Lower lobe of right lung (tissue), 2 donors: ENCODE measurements at regions not wholly inside any gene's neighbourhood (a gene's known extent, or its start where the extent isn't known, plus 50 kb on each side); places are given as distances from the start of the nearest gene placed in this dataset.

Source experiments
- ATAC-seq, 2 donors: fragments of 200-7000 bp; cut with Tn5 transposase; one replicate each; pipeline ENCODE4 v1.9.1; 2020 to 2022; ENCODE audit warnings: mild to moderate bottlenecking in 2 of 2, moderate library complexity in 2 of 2
- DNase-seq: peaks from one replicate; pipeline ENCODE4 v3.0.0-alpha.2; 2020
- H3K27ac ChIP-seq: fragments of 200-600 bp; one replicate; pipeline ENCODE4 v1.8.0; 2022
- H3K27me3 ChIP-seq: fragments of 200-600 bp; one replicate; pipeline ENCODE4 v1.8.0; 2022; ENCODE audit warnings: low read depth
- H3K36me3 ChIP-seq: fragments of 200-600 bp; one replicate; pipeline ENCODE4 v1.8.0; 2022; ENCODE audit warnings: mild to moderate bottlenecking
- H3K4me1 ChIP-seq: fragments of 200-600 bp; one replicate; pipeline ENCODE4 v1.8.0; 2022
- H3K4me3 ChIP-seq: fragments of 200-600 bp; one replicate; pipeline ENCODE4 v1.8.0; 2022; ENCODE audit warnings: mild to moderate bottlenecking
- H3K9me3 ChIP-seq: fragments of 200-600 bp; one replicate; pipeline ENCODE4 v1.8.0; 2022
- CTCF ChIP-seq: fragments of 200-600 bp; IDR thresholded peaks from one replicate; pipeline ENCODE4 v1.8.0; 2022; ENCODE audit warnings: antibody characterized with exemption, mild to moderate bottlenecking
- intact Hi-C: fragments of 100-400 bp; cut with DNase I; formaldehyde crosslinking; loops from one replicate; pipeline ENCODE4 v1.11.0; 2022
- donor health status: DM: no; HTN: yes; CAD: no; lungs with severe emphysema.

DNA sequence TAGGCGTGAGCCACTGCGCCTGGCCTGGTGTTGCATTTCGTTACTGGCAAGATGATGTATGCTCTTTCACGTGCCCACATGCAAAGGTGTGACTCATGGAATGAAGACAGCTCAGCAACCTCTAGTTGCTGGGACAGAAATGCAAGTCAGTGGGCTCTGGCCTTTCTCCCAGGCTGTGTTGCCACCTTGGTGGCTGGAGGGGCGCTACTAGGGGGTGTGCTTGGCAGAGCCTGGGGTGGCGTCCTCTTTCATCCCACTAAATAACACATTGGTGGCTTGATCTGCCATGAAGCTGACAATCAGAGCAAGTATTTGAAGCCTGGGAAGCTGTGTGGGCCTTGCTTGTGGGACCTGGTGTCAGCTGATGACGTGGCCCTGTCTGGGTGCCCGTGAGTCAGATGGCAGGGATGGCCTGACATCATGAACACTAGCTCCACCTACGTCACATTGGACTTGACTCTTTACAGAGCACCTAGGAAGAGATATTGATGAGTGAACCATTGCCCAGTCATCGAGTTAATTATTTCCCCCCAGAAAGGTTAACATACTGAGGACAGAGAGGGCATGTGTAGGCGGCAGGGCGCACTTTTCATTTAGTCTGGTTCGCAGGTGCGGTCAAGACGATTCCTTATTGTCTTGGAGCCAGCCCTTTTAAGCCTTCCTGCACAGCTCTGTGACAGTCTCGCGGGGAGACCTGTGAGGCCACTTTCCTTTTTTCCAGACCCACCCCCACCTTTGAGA lies 154.2 kb downstream of the TM9SF2 start:
- Histone ChIP-seq H3K4me3 (no peak overlapping the region), H3K4me1 (peaks cover 17% of the 10 kb centered on the region), H3K36me3 (no peaks in the 10 kb centered on the region), H3K9me3 (no peaks in the 10 kb centered on the region), H3K27ac (no peak overlapping the region), H3K27me3 (no peaks in the 10 kb centered on the region)
- ATAC-seq, result no peak
- TF ChIP-seq CTCF, result no peak
- DNase-seq, result no peak
- intact Hi-C loops, result loop anchor here (10.0 kb wide), 1 partner anchor 859 kb away; no protein-coding TSS in a partner anchor

- ATAC-seq, result no peak
- no peak overlapping the region for H3K4me3 ChIP-seq
- intact Hi-C loops, result loop anchor here (10.0 kb wide), 1 partner anchor 861 kb away; no protein-coding TSS in a partner anchor
- peaks cover 13% of the 10 kb centered on the region for H3K4me1 ChIP-seq
- no peak for TF ChIP-seq CTCF
- H3K9me3 ChIP-seq, result no peaks in the 10 kb centered on the region
- no peak for DNase-seq
- H3K27me3 ChIP-seq, result no peaks in the 10 kb centered on the region
- H3K27ac ChIP-seq, result no peak overlapping the region
- no peaks in the 10 kb centered on the region for H3K36me3 ChIP-seq
These were observed 152.8 kb downstream of the TM9SF2 start for GRCh38 chr13:99654076-99654475.

GRCh38 chr13:99653526-99653925 lies 152.3 kb downstream of the TM9SF2 start:
- Histone ChIP-seq H3K9me3 (no peaks in the 10 kb centered on the region), H3K27ac (no peak overlapping the region), H3K27me3 (no peaks in the 10 kb centered on the region), H3K36me3 (no peaks in the 10 kb centered on the region), H3K4me1 (peaks cover 9% of the 10 kb centered on the region), H3K4me3 (no peak overlapping the region)
- TF ChIP-seq CTCF, result no peak
- ATAC-seq (no peak), DNase-seq (no peak)
- intact Hi-C loops, result loop anchor here (10.0 kb wide), 1 partner anchor 861 kb away; no protein-coding TSS in a partner anchor

DNA sequence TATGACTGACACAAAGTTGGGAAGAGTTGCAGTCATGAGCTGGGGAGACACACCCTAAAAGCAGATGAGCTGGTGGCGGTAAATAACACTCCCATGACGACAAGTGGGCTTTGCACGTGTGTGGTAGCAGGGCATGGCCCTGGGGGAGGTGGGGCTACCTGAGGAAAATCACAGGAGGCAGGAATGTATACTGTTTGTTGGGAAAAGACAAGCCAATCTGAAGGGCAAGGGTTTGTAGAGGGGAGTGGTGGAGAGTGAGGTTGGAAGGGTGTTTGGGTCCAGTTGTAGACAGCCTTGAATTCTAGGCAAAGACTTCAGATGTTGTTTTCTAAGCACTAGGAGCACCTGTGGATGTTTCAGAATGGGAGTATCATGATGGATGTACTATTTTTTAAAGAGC lies 151.6 kb downstream of the TM9SF2 start:
- no peak overlapping the region for H3K4me3 ChIP-seq
- TF ChIP-seq CTCF, result no peak

DNA sequence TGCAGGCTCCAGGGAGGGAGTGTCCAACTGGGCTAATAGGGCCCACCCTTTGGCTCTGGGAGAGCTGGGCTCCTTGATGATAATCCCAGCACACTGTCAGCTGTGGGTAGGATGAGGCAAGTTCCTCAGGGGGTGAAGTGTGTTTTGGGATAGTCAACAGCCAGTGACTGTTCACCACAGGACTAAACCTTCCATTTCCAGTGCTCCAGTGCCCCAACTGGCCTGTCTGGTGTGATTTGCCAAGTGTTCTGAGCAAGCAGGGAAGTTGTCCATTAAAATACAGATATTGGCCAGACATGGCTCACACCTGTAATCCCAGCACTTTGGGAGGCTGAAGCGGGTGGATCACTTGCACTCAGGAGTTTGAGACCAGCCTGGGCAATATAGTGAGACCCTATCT lies 150.9 kb downstream of the TM9SF2 start:
- TF ChIP-seq CTCF, result no peak
- H3K27ac ChIP-seq, result no peak overlapping the region
- intact Hi-C loops, result loop anchor here (10.0 kb wide), 1 partner anchor 863 kb away; no protein-coding TSS in a partner anchor
- no peaks in the 10 kb centered on the region for H3K4me1 ChIP-seq
- H3K27me3 ChIP-seq, result no peaks in the 10 kb centered on the region
- ATAC-seq, result no peak
- no peaks in the 10 kb centered on the region for H3K9me3 ChIP-seq
- H3K4me3 ChIP-seq, result no peak overlapping the region
- no peaks in the 10 kb centered on the region for H3K36me3 ChIP-seq
- no peak for DNase-seq

More for the DNA sequence above, 151.6 kb downstream of the TM9SF2 start:
- H3K36me3 ChIP-seq, result no peaks in the 10 kb centered on the region
- no peak overlapping the region for H3K27ac ChIP-seq
- ATAC-seq, result no peak
- no peaks in the 10 kb centered on the region for H3K27me3 ChIP-seq
- H3K4me1 ChIP-seq, result peaks cover 4% of the 10 kb centered on the region
- DNase-seq, result no peak
- no peaks in the 10 kb centered on the region for H3K9me3 ChIP-seq
- intact Hi-C loops, result loop anchor here (10.0 kb wide), 1 partner anchor 862 kb away; no protein-coding TSS in a partner anchor
